HepG2 (cell line): ENCODE measurements at regions not wholly inside any gene's neighbourhood (a gene's known extent, or its start where the extent isn't known, plus 50 kb on each side); places are given as distances from the start of the nearest gene placed in this dataset.
A peak's percentile ranks its signal among the peaks of the same experiment; 100 is the strongest.

Source experiments
- ATAC-seq: fragments of 200-7000 bp; cut with Tn5 transposase; 3 replicates; pipeline ENCODE4 v1.9.1; 2020; ENCODE audit warnings: mild to moderate bottlenecking, moderate library complexity
- BruUV-seq: library from RNA; stranded (reverse); fragments of 400-500 nt; replicated peaks from 2 replicates; lab custom pipeline; 2021; lab: Mats Ljungman, UMichigan
- CTCF ChIA-PET: fragments of 300-600 bp; formaldehyde crosslinking; extraction: SDS; loops from one replicate; lab custom pipeline; 2021; ENCODE audit warnings: low total read pairs, inconsistent platforms, low intra/inter-chr PET ratio; lab: Yijun Ruan, JAX
- POLR2A ChIA-PET: fragments of 350-600 bp; sonication (Branson Sonifier 250); formaldehyde crosslinking; loops from one replicate; lab custom pipeline; 2020; ENCODE audit warnings: antibody characterized with exemption, inconsistent platforms; lab: Yijun Ruan, JAX
- DNase-seq: peaks from one replicate; pipeline ENCODE4 v3.0.0-alpha.2; 2015; ENCODE audit warnings: low spot score
- FAIRE-seq: peaks from 3 replicates; lab custom pipeline; 2011; peaks lifted over from hg19 to GRCh38; lab: Jason Lieb, UNC
- H2AFZ ChIP-seq: one replicate; pipeline ENCODE4 v1.6.1; 2011; ENCODE audit warnings: low read length, inconsistent platforms
- H3K27ac ChIP-seq: fragments of 300-600 bp; 3 replicates; pipeline ENCODE4 v1.8.0; 2011; ENCODE audit warnings: mixed run types, mild to moderate bottlenecking, mixed read lengths, low read length, inconsistent platforms; ENCODE audit not compliant: insufficient read depth; ENCODE audit errors: extremely low read length
- H3K27me3 ChIP-seq, 2 experiments: fragments of 200-600 bp in 1 of 2; 2 replicates in 1 of 2; 3 replicates in 1 of 2; pipeline versions ENCODE4 v1.6.0 to v1.8.0; 2011; ENCODE audit warnings: low read length in 2 of 2, mild to moderate bottlenecking in 2 of 2, moderate library complexity in 2 of 2, inconsistent platforms in 1 of 2; ENCODE audit not compliant: insufficient read depth in 2 of 2, control insufficient read depth in 1 of 2
- H3K36me3 ChIP-seq, 2 experiments: fragments of 200-600 bp in 1 of 2; replicated peaks in 1 of 2; 2 replicates in 1 of 2; 3 replicates in 1 of 2; pipeline versions ENCODE4 v1.5.1 to v1.8.0; 2011; ENCODE audit warnings: low read length in 2 of 2, inconsistent platforms in 1 of 2; ENCODE audit not compliant: insufficient read depth in 2 of 2, control insufficient read depth in 1 of 2
- H3K4me1 ChIP-seq: 2 replicates; pipeline ENCODE4 v1.5.1; 2012; ENCODE audit warnings: low read length, inconsistent platforms; ENCODE audit not compliant: insufficient read depth
- H3K4me2 ChIP-seq: 2 replicates; pipeline ENCODE4 v1.6.0; 2011; ENCODE audit warnings: low read depth, low read length, inconsistent platforms
- H3K4me3 ChIP-seq, 3 experiments: fragments of 200-600 bp in 1 of 3; sonication (generic), shearing (Covaris generic) in 1 of 3; replicated peaks in 1 of 3; 2 replicates each; pipeline ENCODE4 v1.5.1; 2011 to 2016; ENCODE audit warnings: low read length in 3 of 3, inconsistent platforms in 2 of 3, low read depth in 2 of 3, mild to moderate bottlenecking in 2 of 3, control low read depth in 1 of 3, mixed read lengths in 1 of 3; ENCODE audit not compliant: insufficient read depth in 1 of 3
- H3K79me2 ChIP-seq: one replicate; pipeline ENCODE4 v1.6.1; 2011; ENCODE audit warnings: low read length, inconsistent platforms; ENCODE audit not compliant: insufficient read depth
- H3K9ac ChIP-seq: 2 replicates; pipeline ENCODE4 v1.6.0; 2011; ENCODE audit warnings: mild to moderate bottlenecking, low read depth, low read length, inconsistent platforms; ENCODE audit not compliant: insufficient read depth
- H3K9me3 ChIP-seq: 2 replicates; pipeline ENCODE4 v1.5.1; 2012; ENCODE audit warnings: mild to moderate bottlenecking, low read length
- H4K20me1 ChIP-seq: 2 replicates; pipeline ENCODE4 v1.6.0; 2011; ENCODE audit warnings: inconsistent platforms, mild to moderate bottlenecking, low read length, moderate library complexity; ENCODE audit not compliant: insufficient read depth
- ATF2 ChIP-seq: sonication (generic); formaldehyde crosslinking; IDR thresholded peaks from 2 replicates; pipeline ENCODE4 v1.4.0; 2020; ENCODE audit warnings: missing genetic modification reagents
- ATF7 ChIP-seq, 2 experiments: fragments of 450-650 bp in 1 of 2; sonication (generic) in 1 of 2; formaldehyde crosslinking in 1 of 2; IDR thresholded peaks; 2 replicates each; pipeline versions ENCODE4 v1.4.0 to v1.6.1; 2016 to 2020; ENCODE audit warnings: antibody characterized with exemption in 1 of 2, mild to moderate bottlenecking in 1 of 2, missing genetic modification reagents in 1 of 2
- DDIT3 ChIP-seq: sonication (generic); formaldehyde crosslinking; IDR thresholded peaks from 2 replicates; pipeline ENCODE4 v1.4.0; 2020; ENCODE audit warnings: mild to moderate bottlenecking, missing genetic modification reagents
- JARID2 ChIP-seq: sonication (generic); formaldehyde crosslinking; IDR thresholded peaks from 2 replicates; pipeline ENCODE4 v1.8.1; 2023; ENCODE audit warnings: missing genetic modification reagents, inconsistent platforms; ENCODE audit not compliant: insufficient replicate concordance
- KLF12 ChIP-seq: sonication (generic); formaldehyde crosslinking; IDR thresholded peaks from 2 replicates; pipeline ENCODE4 v1.4.0; 2020; ENCODE audit warnings: missing genetic modification reagents, borderline replicate concordance
- LBX2 ChIP-seq: sonication (generic); formaldehyde crosslinking; IDR thresholded peaks from 2 replicates; pipeline ENCODE4 v1.5.0; 2020; ENCODE audit warnings: missing genetic modification reagents, mild to moderate bottlenecking, borderline replicate concordance
- MNT ChIP-seq: fragments of 450-650 bp; IDR thresholded peaks from 2 replicates; pipeline ENCODE4 v1.6.1; 2016
- MTF1 ChIP-seq: sonication (generic); formaldehyde crosslinking; IDR thresholded peaks from 2 replicates; pipeline ENCODE4 v1.5.0; 2020; ENCODE audit warnings: missing genetic modification reagents
- NCOR1 ChIP-seq: fragments of 200-600 bp; sonication (generic); IDR thresholded peaks from 2 replicates; pipeline ENCODE4 v1.7.0; 2017; ENCODE audit warnings: antibody characterized with exemption, low read length, borderline replicate concordance
- PPARG ChIP-seq: conservative IDR thresholded peaks from 2 replicates; pipeline ENCODE4 v1.6.1; 2016; ENCODE audit warnings: missing biosample characterization, missing genetic modification reagents
- RBAK ChIP-seq: sonication (generic); formaldehyde crosslinking; IDR thresholded peaks from 2 replicates; pipeline ENCODE4 v1.5.1; 2020; ENCODE audit warnings: mild to moderate bottlenecking, missing genetic modification reagents
- RFXANK ChIP-seq: IDR thresholded peaks from 2 replicates; pipeline ENCODE4 v1.6.1; 2016
- SALL1 ChIP-seq: sonication (generic); formaldehyde crosslinking; IDR thresholded peaks from 2 replicates; pipeline ENCODE4 v1.8.0; 2022; ENCODE audit warnings: mild to moderate bottlenecking, missing genetic modification reagents
- STAT5B ChIP-seq: sonication (generic); formaldehyde crosslinking; IDR thresholded peaks from 2 replicates; pipeline ENCODE4 v1.4.0; 2020; ENCODE audit warnings: missing genetic modification reagents
- ZFX ChIP-seq: sonication (generic); formaldehyde crosslinking; IDR thresholded peaks from 2 replicates; pipeline ENCODE4 v1.4.0; 2020; ENCODE audit warnings: mild to moderate bottlenecking, low read depth, missing genetic modification reagents, moderate library complexity
- ZNF264 ChIP-seq: sonication (generic); formaldehyde crosslinking; IDR thresholded peaks from 2 replicates; pipeline ENCODE4 v1.4.0; 2020; ENCODE audit warnings: missing genetic modification reagents
- ZNF598 ChIP-seq: sonication (generic); formaldehyde crosslinking; IDR thresholded peaks from 2 replicates; pipeline ENCODE4 v1.5.1; 2020; ENCODE audit warnings: mild to moderate bottlenecking, missing genetic modification reagents, borderline replicate concordance
- WGBS: methylation state at CpG from one replicate; pipeline ENCODE4 v1.1.6; 2017; ENCODE audit warnings: low lambda C conversion rate; 5-methylcytosine and 5-hydroxymethylcytosine counted together
- in situ Hi-C: cut with HindIII; loops from 2 replicates; pipeline ENCODE4 v1.10.0; 2017; ENCODE audit warnings: low pct_unique_long_range_greater_than_20kb; ENCODE audit not compliant: extremely low pct_ligation_motif_present
- intact Hi-C: fragments of 100-400 bp; cut with micrococcal nuclease; formaldehyde crosslinking; loops from one replicate; pipeline ENCODE4 v1.10.0; 2022; ENCODE audit not compliant: unreplicated experiment

- TF ChIP-seq ZNF598 (CRISPR knock-in tag) (no peak), DDIT3 (CRISPR knock-in tag) (no peak), PPARG (CRISPR knock-in tag) (no peak), JARID2 (CRISPR knock-in tag) (no peak), MTF1 (no peak), NCOR1 (no peak), STAT5B (no peak), ZNF264 (CRISPR knock-in tag) (no peak), RBAK (CRISPR knock-in tag) (no peak), ATF7 (IDR thresholded peaks at IDR 0.05) (no peak), ATF7 (CRISPR knock-in tag; IDR thresholded peaks at IDR 0.05) (no peak)
Observed at GRCh38 chr10:3241274-3241921, 68.8 kb upstream of the PITRM1 start (continued).

GRCh38 chr10:3239920-3240894 is 67.6 kb upstream of the PITRM1 start:
- H3K4me2 ChIP-seq: no peak overlapping the region
- CTCF ChIA-PET: interaction anchor here (2.3 to 2.6 kb wide), 2 partner anchors 1417 to 1527 kb away, joined by 7 to 9 read pairs; no protein-coding TSS in a partner anchor
- in situ Hi-C loops: loop anchor here (10.0 to 25.0 kb wide), 2 partner anchors 522 to 1415 kb away; no protein-coding TSS in a partner anchor
- no peak overlapping the region for H3K4me3 ChIP-seq
- DNase-seq (no peak), FAIRE-seq (no peak), ATAC-seq (peak; percentile 26)
- POLR2A ChIA-PET: no interaction called here
- H3K27ac ChIP-seq: no peak overlapping the region
- no peaks in the 10 kb centered on the region for H3K4me1 ChIP-seq
- no peaks in the 10 kb centered on the region for H3K36me3 ChIP-seq
- no peak overlapping the region for H3K9ac ChIP-seq
- peaks cover 5 to 71% of the 10 kb centered on the region in 2 experiments for H3K27me3 ChIP-seq
- 49% methylated on average over 22 of the region's 30 CpGs for WGBS
- H2AFZ ChIP-seq: no peak overlapping the region
- H4K20me1 ChIP-seq: no peaks in the 10 kb centered on the region
- intact Hi-C loops: loop anchor here (1.0 to 10.0 kb wide), 3 partner anchors 535 to 1527 kb away; no protein-coding TSS in a partner anchor
- BruUV-seq: no TSS peak
- H3K79me2 ChIP-seq: no peaks in the 10 kb centered on the region
- H3K9me3 ChIP-seq: no peaks in the 10 kb centered on the region
- TF ChIP-seq KLF12: no peak
- 0 out of 2 replicates have a peak, but pooled peaks have one; percentile 2 for TF ChIP-seq ATF2 (CRISPR knock-in tag)
- TF ChIP-seq LBX2 (CRISPR knock-in tag): no peak
- no peak for TF ChIP-seq RFXANK (CRISPR knock-in tag)
- TF ChIP-seq SALL1: no peak
- TF ChIP-seq MNT: peak; percentile 27; the same call in 1 of the 2 replicates
- 0 out of 2 replicates have a peak, but pooled peaks have one; percentile 6 for TF ChIP-seq ZFX
